WTC11 (cell line): ENCODE measurements at regions not wholly inside any gene's neighbourhood (a gene's known extent, or its start where the extent isn't known, plus 50 kb on each side); places are given as distances from the start of the nearest gene placed in this dataset.

Experiments used
- ATAC-seq: fragments of 200-7000 bp; cut with Tn5 transposase; 2 replicates; pipeline ENCODE4 v1.10.0; 2021; ENCODE audit warnings: mild to moderate bottlenecking, moderate library complexity
- CTCF ChIA-PET: fragments of 300-600 bp; sonication (Branson Sonifier 250); formaldehyde crosslinking; loops from one replicate; lab custom pipeline; 2021; ENCODE audit warnings: antibody characterized with exemption; lab: Charles Lee
- POLR2A ChIA-PET: fragments of 350-600 bp; sonication (Branson Sonifier 250); formaldehyde crosslinking; loops from one replicate; lab custom pipeline; 2021; ENCODE audit warnings: antibody characterized with exemption; lab: Charles Lee
- DNase-seq: peaks from one replicate; pipeline ENCODE4 v3.0.0; 2021; ENCODE audit warnings: low spot score
- H3K27ac Mint-ChIP-seq: 2 replicates; pipeline ENCODE4 v1.8.0; 2021; ENCODE audit warnings: mixed read lengths
- H3K27me3 Mint-ChIP-seq: 2 replicates; pipeline ENCODE4 v1.8.0; 2021; ENCODE audit warnings: low read depth, mild to moderate bottlenecking, moderate library complexity, mixed read lengths
- H3K36me3 Mint-ChIP-seq: 2 replicates; pipeline ENCODE4 v1.8.0; 2021; ENCODE audit warnings: mixed read lengths
- H3K4me1 Mint-ChIP-seq: 2 replicates; pipeline ENCODE4 v1.8.0; 2022; ENCODE audit warnings: mixed read lengths
- H3K4me3 Mint-ChIP-seq: 2 replicates; pipeline ENCODE4 v1.8.0; 2021; ENCODE audit warnings: mild to moderate bottlenecking, moderate library complexity, mixed read lengths
- H3K9me3 Mint-ChIP-seq: 2 replicates; pipeline ENCODE4 v1.8.0; 2021; ENCODE audit warnings: mixed read lengths
- ATF6 ChIP-seq: sonication (generic); formaldehyde crosslinking; IDR thresholded peaks from 2 replicates; pipeline ENCODE4 v1.8.1; 2023; ENCODE audit warnings: mild to moderate bottlenecking, missing genetic modification reagents
- CREB1 ChIP-seq: sonication (generic); formaldehyde crosslinking; IDR thresholded peaks from 2 replicates; pipeline ENCODE4 v1.8.0; 2023; ENCODE audit warnings: mild to moderate bottlenecking, missing genetic modification reagents
- CTCF ChIP-seq: fragments of 200-600 bp; IDR thresholded peaks from 2 replicates; pipeline ENCODE4 v1.8.0; 2022; ENCODE audit warnings: antibody characterized with exemption
- ELF4 ChIP-seq: sonication (generic); formaldehyde crosslinking; IDR thresholded peaks from 2 replicates; pipeline ENCODE4 v1.8.1; 2022; ENCODE audit warnings: low read depth, mild to moderate bottlenecking, moderate library complexity, missing genetic modification reagents
- EMX1 ChIP-seq: fragments of 250-450 bp; sonication (Bioruptor Pico); IDR thresholded peaks from 2 replicates; pipeline ENCODE4 v1.8.0; 2021; ENCODE audit warnings: mild to moderate bottlenecking
- ETV6 ChIP-seq: sonication (generic); formaldehyde crosslinking; IDR thresholded peaks from 2 replicates; pipeline ENCODE4 v1.8.1; 2022; ENCODE audit warnings: mild to moderate bottlenecking, missing genetic modification reagents
- FOXJ3 ChIP-seq: sonication (generic); formaldehyde crosslinking; IDR thresholded peaks from 2 replicates; pipeline ENCODE4 v1.9.0; 2021; ENCODE audit warnings: missing genetic modification reagents, mild to moderate bottlenecking, borderline replicate concordance
- FOXK1 ChIP-seq: sonication (generic); formaldehyde crosslinking; IDR thresholded peaks from 2 replicates; pipeline ENCODE4 v1.8.0; 2022; ENCODE audit warnings: mild to moderate bottlenecking, moderate library complexity, missing genetic modification reagents
- GTF2I ChIP-seq: fragments of 250-450 bp; sonication (Bioruptor Pico); conservative IDR thresholded peaks from 2 replicates; pipeline ENCODE4 v1.4.0; 2021; ENCODE audit warnings: mild to moderate bottlenecking
- NFE2L1 ChIP-seq: sonication (generic); formaldehyde crosslinking; IDR thresholded peaks from 2 replicates; pipeline ENCODE4 v1.8.1; 2023; ENCODE audit warnings: missing genetic modification reagents
- NR1H2 ChIP-seq: sonication (generic); formaldehyde crosslinking; IDR thresholded peaks from 2 replicates; pipeline ENCODE4 v1.9.0; 2021; ENCODE audit warnings: mild to moderate bottlenecking, moderate library complexity, missing genetic modification reagents
- NR3C1 ChIP-seq: sonication (generic); formaldehyde crosslinking; conservative IDR thresholded peaks from 2 replicates; pipeline ENCODE4 v1.8.1; 2023; ENCODE audit warnings: low read depth, mild to moderate bottlenecking, missing genetic modification reagents
- PREB ChIP-seq: sonication (generic); formaldehyde crosslinking; IDR thresholded peaks from 2 replicates; pipeline ENCODE4 v1.8.1; 2022; ENCODE audit warnings: mild to moderate bottlenecking, missing genetic modification reagents, moderate library complexity, borderline replicate concordance
- SMAD3 ChIP-seq: sonication (generic); formaldehyde crosslinking; IDR thresholded peaks from 2 replicates; pipeline ENCODE4 v1.8.0; 2022; ENCODE audit warnings: missing genetic modification reagents, mild to moderate bottlenecking, borderline replicate concordance
- TEAD1 ChIP-seq: sonication (generic); formaldehyde crosslinking; IDR thresholded peaks from 2 replicates; pipeline ENCODE4 v1.8.0; 2022; ENCODE audit warnings: mild to moderate bottlenecking, missing genetic modification reagents
- USF2 ChIP-seq: sonication (generic); formaldehyde crosslinking; IDR thresholded peaks from 2 replicates; pipeline ENCODE4 v1.8.1; 2023; ENCODE audit warnings: mild to moderate bottlenecking, missing genetic modification reagents, moderate library complexity
- ZBTB21 ChIP-seq: sonication (generic); formaldehyde crosslinking; IDR thresholded peaks from 2 replicates; pipeline ENCODE4 v1.8.1; 2023; ENCODE audit warnings: mild to moderate bottlenecking, missing genetic modification reagents, borderline replicate concordance
- ZMAT4 ChIP-seq: fragments of 250-450 bp; sonication (Bioruptor Pico); IDR thresholded peaks from 2 replicates; pipeline ENCODE4 v1.9.0; 2021; ENCODE audit warnings: mild to moderate bottlenecking
- ZNF121 ChIP-seq: sonication (generic); formaldehyde crosslinking; IDR thresholded peaks from 2 replicates; pipeline ENCODE4 v1.8.0; 2023; ENCODE audit warnings: missing genetic modification reagents
- ZNF219 ChIP-seq: sonication (generic); formaldehyde crosslinking; IDR thresholded peaks from 2 replicates; pipeline ENCODE4 v1.8.0; 2023; ENCODE audit warnings: missing genetic modification reagents, mild to moderate bottlenecking, borderline replicate concordance
- ZNF396 ChIP-seq: fragments of 250-450 bp; sonication (Bioruptor Pico); IDR thresholded peaks from 2 replicates; pipeline ENCODE4 v1.8.0; 2021; ENCODE audit warnings: mild to moderate bottlenecking, moderate library complexity, borderline replicate concordance
- ZNF423 ChIP-seq: fragments of 250-450 bp; sonication (Bioruptor Pico); IDR thresholded peaks from 2 replicates; pipeline ENCODE4 v2.1.2; 2022; ENCODE audit warnings: mild to moderate bottlenecking, moderate library complexity

- POLR2A ChIA-PET: no interaction called here
- Mint-ChIP-seq H3K36me3 (no peaks in the 10 kb centered on the region), H3K27ac (no peak overlapping the region)
- CTCF ChIA-PET: interaction anchor here (1.1 to 2.1 kb wide), 2 partner anchors 9 to 225 kb away, joined by 3 to 5 read pairs; no protein-coding TSS in a partner anchor
- TF ChIP-seq USF2 (CRISPR knock-in tag) (no peak), ELF4 (CRISPR knock-in tag) (no peak), ETV6 (CRISPR knock-in tag) (no peak)
- TF ChIP-seq, all 79 proteins: peak for 0
- ATAC-seq: no peak; the same call in 1 of the 2 replicates
- Mint-ChIP-seq H3K4me3 (no peak overlapping the region), H3K27me3 (peaks cover 13% of the 10 kb centered on the region), H3K9me3 (no peaks in the 10 kb centered on the region), H3K4me1 (peaks cover 31% of the 10 kb centered on the region)
- no peak for DNase-seq
Observed at GRCh38 chr11:119788096-119788883, 59.3 kb upstream of the NECTIN1 start.

- DNase-seq: no peak
- TF ChIP-seq ZNF121 (no peak), ATF6 (CRISPR knock-in tag) (no peak), ZBTB21 (CRISPR knock-in tag) (no peak), ZMAT4 (CRISPR knock-in tag) (no peak), FOXJ3 (CRISPR knock-in tag) (no peak)
- TF ChIP-seq, all 79 proteins: peak for 0
- ChIA-PET CTCF (interaction anchor here (0.9 to 2.0 kb wide), 2 partner anchors 10 to 247 kb away, joined by 3 to 6 read pairs; no protein-coding TSS in a partner anchor), POLR2A (no interaction called here)
- no peak overlapping the region for H3K4me3 Mint-ChIP-seq
- H3K9me3 Mint-ChIP-seq: no peaks in the 10 kb centered on the region
- no peaks in the 10 kb centered on the region for H3K36me3 Mint-ChIP-seq
- peaks cover 36% of the 10 kb centered on the region for H3K4me1 Mint-ChIP-seq
- no peak for ATAC-seq
- no peak overlapping the region for H3K27ac Mint-ChIP-seq
- H3K27me3 Mint-ChIP-seq: peaks cover 2% of the 10 kb centered on the region
Observed at GRCh38 chr11:119787074-119787461, 58.1 kb upstream of the NECTIN1 start.

GRCh38 chr11:119786431-119787073 lies 57.6 kb upstream of the NECTIN1 start:
- Mint-ChIP-seq H3K9me3 (no peaks in the 10 kb centered on the region), H3K4me3 (no peak overlapping the region), H3K4me1 (peaks cover 34% of the 10 kb centered on the region), H3K27ac (no peak overlapping the region), H3K36me3 (no peaks in the 10 kb centered on the region), H3K27me3 (no peaks in the 10 kb centered on the region; the same call in 1 of the 2 replicates)
- ATAC-seq (no peak), DNase-seq (no peak)
- ChIA-PET POLR2A (interaction anchor here (1.2 kb wide), 1 partner anchor 11 kb away, joined by 3 read pairs; no protein-coding TSS in a partner anchor), CTCF (interaction anchor here (1.2 to 2.0 kb wide), 2 partner anchors 10 to 65 kb away, joined by 3 to 6 read pairs; no protein-coding TSS in a partner anchor)
- TF ChIP-seq SMAD3 (CRISPR knock-in tag): no peak
- no peak for TF ChIP-seq PREB (CRISPR knock-in tag)
- no peak for TF ChIP-seq NR1H2 (CRISPR knock-in tag)
- TF ChIP-seq NFE2L1 (CRISPR knock-in tag): no peak
- no peak for TF ChIP-seq NR3C1 (CRISPR knock-in tag)
- no peak for TF ChIP-seq ZNF423 (CRISPR knock-in tag)
- TF ChIP-seq CTCF: no peak
- TF ChIP-seq ZNF219 (CRISPR knock-in tag): no peak
- no peak for TF ChIP-seq TEAD1 (CRISPR knock-in tag)
- TF ChIP-seq CREB1 (CRISPR knock-in tag): no peak
- TF ChIP-seq ZNF121: no peak
- no peak for TF ChIP-seq EMX1
- no peak for TF ChIP-seq ZNF396 (CRISPR knock-in tag)
- TF ChIP-seq USF2 (CRISPR knock-in tag): no peak
- TF ChIP-seq FOXK1: no peak
- no peak for TF ChIP-seq GTF2I (CRISPR knock-in tag)
